Stimulated activated CD4-positive, alpha-beta T cell treated with anti-CD3 and anti-CD28 coated beads, Interleukin-12 subunit alpha, Interleukin-12 subunit beta, amount 100 ng/mL, for 24 hours (primary cell): ENCODE measurements at regions not wholly inside any gene's neighbourhood (a gene's known extent, or its start where the extent isn't known, plus 50 kb on each side); places are given as distances from the start of the nearest gene placed in this dataset.
"Not testable (repeated sequence)": the region's sequence is repeated elsewhere in the genome, so short reads cannot be mapped to it uniquely, and the experiment has no call there.

ENCODE experiments used
- DNase-seq, 2 experiments: peaks; one replicate each; pipeline ENCODE4 v3.0.0-alpha.2; 2020; ENCODE audit warnings: low read depth in 2 of 2

- DNase-seq = no peak
Observed at GRCh38 chr7:152949253-152949652, 189.7 kb downstream of the ACTR3B start.

DNA sequence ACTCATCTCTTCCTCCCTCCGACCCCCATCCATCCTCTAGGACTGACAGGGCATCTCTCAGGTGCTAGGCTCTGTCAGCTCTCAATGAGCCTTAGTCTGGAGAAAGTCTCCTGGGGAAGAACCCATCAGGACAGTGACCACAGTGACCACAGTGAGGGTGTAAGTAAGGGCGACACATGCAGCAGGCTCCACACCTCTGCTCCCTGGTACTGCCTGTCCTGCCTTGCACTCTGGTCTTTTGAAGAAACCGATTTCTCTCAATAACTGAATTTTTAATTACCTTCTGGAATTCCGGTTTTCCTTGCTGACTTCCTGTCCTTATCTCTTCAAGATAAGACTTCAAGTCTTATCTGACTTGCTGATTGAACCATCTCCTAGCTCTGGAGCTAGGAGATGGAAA is 190.2 kb downstream of the ACTR3B start:
- DNase-seq = no peak

- no peak for DNase-seq
Observed at GRCh38 chr7:152956006-152956405, 196.5 kb downstream of the ACTR3B start.

GRCh38 chr7:152959610-152960009 is 200.1 kb downstream of the ACTR3B start:
- DNase-seq = no peak

DNA sequence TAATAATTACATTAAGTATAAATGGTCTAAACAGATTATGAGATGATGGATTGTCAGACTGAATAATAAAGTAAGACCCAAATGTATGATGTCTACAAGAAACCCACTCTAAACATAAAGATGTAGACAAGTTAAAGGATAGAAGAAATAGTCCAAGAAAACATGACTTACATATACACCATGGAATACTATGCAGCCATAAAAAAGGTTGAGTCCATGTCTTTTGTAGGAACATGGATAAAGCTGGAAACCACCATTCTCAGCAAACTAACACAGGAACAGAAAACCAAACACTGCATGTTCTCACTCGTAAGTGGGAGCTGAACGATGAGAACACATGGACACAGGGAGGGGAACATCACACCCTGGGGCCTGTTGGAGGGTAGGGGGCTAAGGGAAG is 202.2 kb downstream of the ACTR3B start:
- DNase-seq = not testable (repeated sequence)

GRCh38 chr7:152966189-152966588 is 206.6 kb downstream of the ACTR3B start:
- DNase-seq = no peak

DNA sequence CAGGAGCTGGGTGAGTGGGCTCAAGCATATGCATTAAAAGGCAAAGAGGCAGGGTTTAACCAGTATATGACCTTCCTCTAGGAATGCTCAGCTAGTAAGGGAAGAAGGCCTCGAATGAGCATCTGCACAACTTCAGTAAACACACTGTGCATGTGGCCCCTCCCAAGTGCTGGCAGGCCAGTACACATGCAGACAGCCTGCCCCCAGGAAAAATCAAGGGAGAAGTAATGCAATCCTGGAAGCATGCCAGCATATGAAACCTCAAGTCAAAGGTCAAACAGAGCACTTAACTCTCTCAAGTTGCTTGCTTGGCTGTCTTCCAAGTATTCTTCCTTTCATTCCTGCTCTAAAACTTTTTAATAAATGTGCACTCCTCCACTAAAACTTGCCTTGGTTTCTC is 208.4 kb downstream of the ACTR3B start:
- DNase-seq = no peak

DNA sequence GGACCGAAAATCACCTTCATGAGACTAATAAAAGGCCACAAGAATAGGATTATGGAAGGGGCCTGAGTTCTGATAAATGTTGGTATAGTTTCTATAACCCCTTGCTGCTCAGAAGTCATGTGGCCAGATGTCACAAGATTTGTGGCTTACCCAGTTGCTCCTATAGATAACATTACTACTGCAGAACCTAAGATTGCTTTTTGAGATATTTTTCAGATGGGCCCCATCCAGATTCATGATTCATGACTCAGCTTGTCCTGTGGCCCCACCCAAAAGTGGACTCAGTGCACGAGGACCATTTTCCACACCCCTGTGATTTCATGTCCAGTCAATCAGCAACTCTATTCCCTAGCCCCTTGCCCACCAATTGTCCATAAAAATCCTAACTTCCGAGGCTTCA is 209.0 kb downstream of the ACTR3B start:
- DNase-seq = no peak

DNA sequence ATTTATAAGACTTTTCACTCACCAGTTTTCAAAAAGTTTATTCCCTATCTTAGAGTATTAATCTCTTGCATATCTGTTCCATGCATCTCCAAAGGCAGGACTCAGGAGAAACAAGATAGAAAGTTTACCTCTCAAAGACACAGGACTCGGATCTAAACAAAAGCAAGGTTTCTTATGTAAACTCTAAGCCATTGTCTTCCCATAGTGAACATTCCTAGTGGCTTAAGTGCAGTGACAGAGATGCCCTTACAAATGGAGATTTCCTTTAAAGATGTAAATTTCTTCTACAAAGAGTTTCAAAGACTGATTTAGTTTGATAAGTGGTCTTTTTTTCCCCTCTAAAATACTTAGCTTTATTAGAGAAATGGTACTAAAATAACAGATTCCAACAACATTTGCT is 209.8 kb downstream of the ACTR3B start:
- DNase-seq = no peak

GRCh38 chr7:152969839-152970238 is 210.3 kb downstream of the ACTR3B start:
- no peak for DNase-seq

DNA sequence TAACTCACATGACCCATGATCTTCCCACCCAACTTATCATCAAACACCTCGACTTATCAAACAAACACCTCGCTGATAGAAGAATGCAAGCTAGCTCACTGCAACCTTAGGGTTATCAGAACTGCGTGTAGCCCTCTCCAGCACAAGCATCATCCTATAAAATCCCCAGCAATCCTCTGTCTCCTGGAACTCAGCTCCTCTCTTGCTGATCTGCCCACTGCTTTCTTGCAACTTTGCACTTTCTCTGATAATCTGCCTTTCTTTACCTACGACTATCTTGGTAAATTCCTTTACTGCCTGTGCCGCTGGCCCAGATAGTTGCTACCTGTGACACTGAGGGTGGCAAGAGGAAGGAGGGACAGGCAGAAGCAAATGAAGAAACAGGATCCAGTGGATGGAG is 210.9 kb downstream of the ACTR3B start:
- DNase-seq = no peak

GRCh38 chr7:152974577-152974976 is 215.0 kb downstream of the ACTR3B start:
- DNase-seq = no peak

DNA sequence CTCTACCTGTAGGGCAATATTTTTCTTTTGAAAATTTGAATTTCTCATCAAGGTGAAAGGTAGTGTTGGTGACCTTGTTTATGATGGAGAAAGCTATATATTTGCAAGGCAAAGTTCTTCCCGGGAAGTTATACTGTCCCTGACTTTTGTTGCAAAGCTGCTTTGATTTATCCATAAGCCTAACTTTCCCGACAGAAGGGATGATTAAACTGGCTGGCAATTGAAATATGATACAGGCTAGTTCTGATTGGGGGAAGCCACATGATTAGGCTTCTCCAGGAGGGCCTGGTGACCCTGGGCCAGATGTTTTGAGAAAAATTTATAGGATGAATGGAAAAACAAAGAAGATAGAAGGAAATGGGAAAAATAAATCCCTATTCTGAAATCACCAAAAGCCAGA is 215.5 kb downstream of the ACTR3B start:
- no peak for DNase-seq

- no peak for DNase-seq
Observed at GRCh38 chr7:152979376-152979775, 219.8 kb downstream of the ACTR3B start.

GRCh38 chr7:152984421-152984820 is 224.9 kb downstream of the ACTR3B start:
- no peak for DNase-seq

- no peak for DNase-seq
Observed at GRCh38 chr7:152986376-152986775, 226.8 kb downstream of the ACTR3B start.

DNA sequence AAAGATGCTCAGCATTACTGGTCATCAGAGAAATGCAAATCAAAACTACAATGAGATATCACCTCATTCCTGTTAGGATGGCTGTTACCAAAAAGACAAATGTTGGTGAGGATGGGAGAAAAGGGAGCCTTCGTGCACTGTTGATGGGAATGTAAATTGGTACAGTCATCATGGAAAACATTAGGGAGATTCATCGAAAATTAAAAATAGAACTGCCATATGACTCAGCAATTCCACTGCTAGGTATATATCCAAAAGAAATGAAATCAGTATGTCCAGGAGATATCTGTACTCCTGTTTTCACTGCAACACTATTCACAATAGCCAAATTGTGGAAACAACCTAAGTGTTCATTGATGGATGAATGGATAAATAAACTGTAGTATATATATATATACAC is 228.1 kb downstream of the ACTR3B start:
- no peak for DNase-seq

DNA sequence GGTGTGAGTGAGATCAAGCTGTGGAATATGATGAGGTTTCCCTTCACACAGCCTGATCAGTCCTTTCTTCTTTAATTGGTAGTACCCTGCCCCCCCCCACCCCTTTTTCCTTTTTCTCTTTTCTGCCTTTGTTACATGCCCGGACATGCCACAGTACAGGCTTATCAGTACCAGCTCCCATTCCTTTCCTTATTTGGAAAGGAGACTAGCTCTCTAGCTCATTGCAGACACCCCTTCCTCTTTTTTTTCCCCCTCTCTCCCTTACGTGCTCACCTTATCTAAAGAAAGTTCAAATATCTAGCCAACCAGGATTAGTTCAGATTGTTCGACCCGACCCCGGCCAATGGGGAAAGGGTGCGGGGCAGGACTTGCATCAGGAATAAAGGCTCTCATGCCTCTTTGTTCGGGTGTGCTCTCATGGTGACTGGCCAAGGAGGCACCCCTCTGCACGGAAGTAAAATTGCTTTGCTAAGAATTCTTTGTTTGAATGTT is 230.4 kb downstream of the ACTR3B start:
- DNase-seq = no peak

DNA sequence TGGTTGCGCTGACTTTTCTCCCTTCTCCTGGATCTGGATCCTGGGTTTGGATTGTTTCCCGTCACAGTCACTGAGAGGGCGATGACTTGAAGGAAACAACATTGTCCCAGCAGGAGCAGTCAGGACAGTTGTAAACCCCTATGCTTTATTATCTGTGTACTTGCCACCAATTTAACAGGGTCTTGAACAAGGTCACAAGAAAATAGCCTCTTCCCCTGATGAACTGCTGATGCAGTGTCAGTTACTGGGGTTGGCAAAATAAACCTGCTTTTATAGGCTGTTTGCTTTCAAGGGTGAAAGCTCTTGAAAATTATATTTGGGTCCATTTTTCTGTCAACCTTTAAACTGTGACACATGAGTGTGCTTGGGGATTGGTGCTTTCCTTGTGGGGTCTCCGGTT is 238.9 kb downstream of the ACTR3B start:
- no peak for DNase-seq

DNA sequence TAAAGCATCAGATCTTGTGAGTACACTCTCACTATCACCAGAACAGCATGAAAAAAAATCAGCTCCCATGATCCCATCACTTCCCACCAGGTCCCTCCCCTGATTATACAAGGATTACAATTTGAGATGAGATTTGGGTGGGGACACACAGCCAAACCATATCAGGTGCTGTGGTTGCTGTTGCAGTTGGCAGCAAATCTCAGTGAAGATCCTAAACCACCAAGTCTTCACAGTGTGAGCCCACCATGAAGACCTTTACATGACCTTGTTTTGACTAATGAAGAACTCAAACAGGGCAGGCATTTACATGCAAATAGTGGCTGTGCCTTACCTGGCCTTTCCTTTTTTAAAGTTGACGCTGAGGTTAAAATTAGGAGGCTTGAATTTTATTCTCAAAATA is 242.6 kb downstream of the ACTR3B start:
- no peak for DNase-seq

DNA sequence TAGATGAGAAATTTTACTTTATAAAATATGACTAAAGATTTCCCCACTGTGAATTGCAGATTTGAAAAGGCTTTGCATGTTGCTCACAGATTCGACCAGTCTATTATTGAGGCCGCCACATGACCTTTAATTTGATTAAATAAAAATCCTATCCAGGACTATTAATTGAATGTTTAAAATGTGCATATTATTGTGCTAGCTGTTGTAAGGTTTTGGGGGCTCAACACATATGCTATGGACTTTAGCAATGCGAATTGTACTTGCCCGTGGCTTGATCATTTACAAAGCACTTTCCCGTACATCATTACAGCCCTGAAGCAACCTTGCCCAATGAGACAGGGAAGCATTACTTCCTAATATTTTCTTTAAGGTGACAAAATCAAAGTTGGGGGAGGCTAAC is 243.0 kb downstream of the ACTR3B start:
- DNase-seq = no peak

- no peak for DNase-seq
Observed at GRCh38 chr7:153004341-153004740, 244.8 kb downstream of the ACTR3B start.

- DNase-seq = no peak
Observed at GRCh38 chr7:153005750-153006435, 246.3 kb downstream of the ACTR3B start.

GRCh38 chr7:153006452-153006851 is 246.9 kb downstream of the ACTR3B start:
- DNase-seq = no peak
